ENCODE measurements at regions not wholly inside any gene's neighbourhood (a gene's known extent, or its start where the extent isn't known, plus 50 kb on each side); places are given as distances from the start of the nearest gene placed in this dataset.

DNA sequence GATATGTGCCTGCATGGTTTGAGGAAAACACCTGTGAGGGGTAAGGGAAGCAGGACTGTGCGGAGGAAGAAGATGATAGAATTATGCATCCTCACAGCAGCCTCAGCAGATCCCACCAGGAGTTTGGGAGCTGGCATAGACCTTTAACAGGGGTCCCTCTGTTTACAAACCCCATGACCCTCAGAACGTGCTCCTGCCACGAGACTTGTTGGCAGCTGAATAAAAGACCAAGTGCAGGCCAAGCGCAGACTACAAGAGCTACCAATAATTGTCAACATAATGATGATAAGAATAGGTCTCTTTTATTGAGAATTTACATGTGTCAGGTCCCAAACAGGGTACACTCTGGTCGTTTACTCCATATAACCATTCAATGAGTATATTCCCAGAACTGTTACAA lies 236.0 kb downstream of the MED10 start:
- FAIRE-seq (no peak), DNase-seq (ENCODE audit: low read depth, low spot score) (no peak)
- H4K20me1 ChIP-seq (replicated peaks; ENCODE audit: control insufficient read depth, extremely low read depth, insufficient read depth, low read length): no peaks in the 10 kb centered on the region
- TF ChIP-seq, protein P1, sequence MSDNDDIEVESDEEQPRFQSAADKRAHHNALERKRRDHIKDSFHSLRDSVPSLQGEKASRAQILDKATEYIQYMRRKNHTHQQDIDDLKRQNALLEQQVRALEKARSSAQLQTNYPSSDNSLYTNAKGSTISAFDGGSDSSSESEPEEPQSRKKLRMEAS (IDR thresholded peaks at IDR 0.05; ENCODE audit: insufficient read depth, insufficient read length): no peak
- TF ChIP-seq, protein P2, sequence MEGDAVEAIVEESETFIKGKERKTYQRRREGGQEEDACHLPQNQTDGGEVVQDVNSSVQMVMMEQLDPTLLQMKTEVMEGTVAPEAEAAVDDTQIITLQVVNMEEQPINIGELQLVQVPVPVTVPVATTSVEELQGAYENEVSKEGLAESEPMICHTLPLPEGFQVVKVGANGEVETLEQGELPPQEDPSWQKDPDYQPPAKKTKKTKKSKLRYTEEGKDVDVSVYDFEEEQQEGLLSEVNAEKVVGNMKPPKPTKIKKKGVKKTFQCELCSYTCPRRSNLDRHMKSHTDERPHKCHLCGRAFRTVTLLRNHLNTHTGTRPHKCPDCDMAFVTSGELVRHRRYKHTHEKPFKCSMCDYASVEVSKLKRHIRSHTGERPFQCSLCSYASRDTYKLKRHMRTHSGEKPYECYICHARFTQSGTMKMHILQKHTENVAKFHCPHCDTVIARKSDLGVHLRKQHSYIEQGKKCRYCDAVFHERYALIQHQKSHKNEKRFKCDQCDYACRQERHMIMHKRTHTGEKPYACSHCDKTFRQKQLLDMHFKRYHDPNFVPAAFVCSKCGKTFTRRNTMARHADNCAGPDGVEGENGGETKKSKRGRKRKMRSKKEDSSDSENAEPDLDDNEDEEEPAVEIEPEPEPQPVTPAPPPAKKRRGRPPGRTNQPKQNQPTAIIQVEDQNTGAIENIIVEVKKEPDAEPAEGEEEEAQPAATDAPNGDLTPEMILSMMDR (IDR thresholded peaks at IDR 0.05; ENCODE audit: extremely low read depth in 1 of 2, insufficient read depth in 1 of 2, low read depth in 1 of 2, low read length in 2 of 2): no peak
- TF ChIP-seq GATA2 (IDR thresholded peaks at IDR 0.05; ENCODE audit: insufficient read depth, insufficient read length, low read depth, low read length) (no peak), POLR2AphosphoS5 (IDR thresholded peaks at IDR 0.05; ENCODE audit: insufficient read depth, low read depth, low read length) (no peak), EZH2 (IDR thresholded peaks at IDR 0.05; ENCODE audit: borderline replicate concordance, low read depth, low read length, severe bottlenecking) (no peak), MYC (IDR thresholded peaks at IDR 0.05; ENCODE audit: low read depth, low read length) (no peak), FOS (IDR thresholded peaks at IDR 0.05; ENCODE audit: borderline replicate concordance, insufficient read depth, low read length) (no peak), POLR2A (IDR thresholded peaks at IDR 0.05; ENCODE audit: low read depth, low read length) (no peak), JUN (IDR thresholded peaks at IDR 0.05; ENCODE audit: borderline replicate concordance, insufficient read depth, insufficient read length, low read depth) (no peak)
- no peaks in the 10 kb centered on the region for H3K4me1 ChIP-seq (ENCODE audit: control insufficient read depth, extremely low read depth, insufficient read depth, low read length)
- no peak overlapping the region for H3K9ac ChIP-seq (replicated peaks; ENCODE audit: extremely low read depth, insufficient read depth, low read length)
- H3K27ac ChIP-seq (ENCODE audit: insufficient read depth, low read depth, low read length): no peak overlapping the region
- H3K9me1 ChIP-seq (replicated peaks; ENCODE audit: control insufficient read depth, extremely low read depth, insufficient read depth, low read length): no peaks in the 10 kb centered on the region
- H3K79me2 ChIP-seq (ENCODE audit: control insufficient read depth, insufficient read depth, low read length): no peaks in the 10 kb centered on the region
- ChIA-PET CTCF (no interaction called here), POLR2A (no interaction called here)
- H3K9me3 ChIP-seq (replicated peaks; ENCODE audit: control insufficient read depth, insufficient read depth, low read length): peaks cover 10% of the 10 kb centered on the region
- no peaks in the 10 kb centered on the region for H3K36me3 ChIP-seq (ENCODE audit: control insufficient read depth in 2 of 2, extremely low read depth in 1 of 2, insufficient read depth in 2 of 2, low read length in 2 of 2)
- no peak overlapping the region for H2AFZ ChIP-seq (ENCODE audit: low read depth, low read length)
- dilution Hi-C loops (cut with MboI; ENCODE audit: extremely low pct_ligation_motif_present, low sequenced_read_pairs) (no loop called here), intact Hi-C loops (cut with micrococcal nuclease) (no loop called here)
- H3K4me2 ChIP-seq (ENCODE audit: insufficient read depth, low read length): no peak overlapping the region
- no peaks in the 10 kb centered on the region for H3K27me3 ChIP-seq (ENCODE audit: control insufficient read depth in 2 of 2, insufficient read depth in 2 of 2, low read length in 2 of 2)
- H3K4me3 ChIP-seq (replicated peaks in 1 of 3; ENCODE audit: insufficient read depth in 1 of 3, low read depth in 1 of 3, low read length in 3 of 3): no peak overlapping the region
- BruUV-seq (replicated peaks): no TSS peak
